HL-60/S4 (cell line): ENCODE measurements at regions not wholly inside any gene's neighbourhood (a gene's known extent, or its start where the extent isn't known, plus 50 kb on each side); places are given as distances from the start of the nearest gene placed in this dataset.

ENCODE experiments used
- in situ Hi-C: fragments of 300-500 bp; cut with MboI; formaldehyde crosslinking; loops from 2 replicates; pipeline ENCODE4 v1.14.3; 2022; ENCODE audit warnings: low sequenced_read_pairs

GRCh38 chrX:43560247-43560946 lies 95.7 kb upstream of the MAOA start:
- in situ Hi-C loops, result loop anchor here (25.0 kb wide), 1 partner anchor 202 kb away; no protein-coding TSS in a partner anchor

GRCh38 chrX:43562372-43562771 lies 93.7 kb upstream of the MAOA start:
- in situ Hi-C loops, result loop anchor here (25.0 kb wide), 1 partner anchor 200 kb away; no protein-coding TSS in a partner anchor

GRCh38 chrX:43564953-43565352 lies 91.1 kb upstream of the MAOA start:
- in situ Hi-C loops, result loop anchor here (25.0 kb wide), 1 partner anchor 197 kb away; no protein-coding TSS in a partner anchor

- in situ Hi-C loops, result loop anchor here (25.0 kb wide), 1 partner anchor 196 kb away; no protein-coding TSS in a partner anchor
Measured at GRCh38 chrX:43566170-43566569, 89.9 kb upstream of the MAOA start.

GRCh38 chrX:43573441-43574015 lies 82.6 kb upstream of the MAOA start:
- in situ Hi-C loops, result loop anchor here (25.0 kb wide), 1 partner anchor 189 kb away; no protein-coding TSS in a partner anchor

GRCh38 chrX:43580621-43581020 lies 75.5 kb upstream of the MAOA start:
- in situ Hi-C loops, result no loop called here

GRCh38 chrX:43581167-43581566 lies 74.9 kb upstream of the MAOA start:
- in situ Hi-C loops, result no loop called here

- in situ Hi-C loops, result no loop called here
Measured at GRCh38 chrX:43581888-43582539, 74.1 kb upstream of the MAOA start.

GRCh38 chrX:43582540-43582913 lies 73.6 kb upstream of the MAOA start:
- in situ Hi-C loops, result no loop called here

- in situ Hi-C loops, result no loop called here
Measured at GRCh38 chrX:43585922-43586321, 70.2 kb upstream of the MAOA start.

GRCh38 chrX:43586830-43587229 lies 69.3 kb upstream of the MAOA start:
- in situ Hi-C loops, result no loop called here

- in situ Hi-C loops, result no loop called here
Measured at GRCh38 chrX:43589735-43590134, 66.4 kb upstream of the MAOA start.

GRCh38 chrX:43590150-43590549 lies 65.9 kb upstream of the MAOA start:
- in situ Hi-C loops, result no loop called here

- in situ Hi-C loops, result no loop called here
Measured at GRCh38 chrX:43592597-43592996, 63.5 kb upstream of the MAOA start.

- in situ Hi-C loops, result no loop called here
Measured at GRCh38 chrX:43595931-43596330, 60.2 kb upstream of the MAOA start.

GRCh38 chrX:43604753-43605152 lies 51.3 kb upstream of the MAOA start:
- in situ Hi-C loops, result no loop called here

- in situ Hi-C loops, result no loop called here
Measured at GRCh38 chrX:43605351-43605750, 50.7 kb upstream of the MAOA start.
